HG03139 (cell line): ENCODE measurements at regions not wholly inside any gene's neighbourhood (a gene's known extent, or its start where the extent isn't known, plus 50 kb on each side); places are given as distances from the start of the nearest gene placed in this dataset.
"Not testable (repeated sequence)": the region's sequence is repeated elsewhere in the genome, so short reads cannot be mapped to it uniquely, and the experiment has no call there.

ENCODE experiments used
- ATAC-seq: cut with Tn5 transposase; IDR thresholded peaks from one replicate; pipeline ENCODE4 v1.9.1; 2021; ENCODE audit not compliant: unreplicated experiment

DNA sequence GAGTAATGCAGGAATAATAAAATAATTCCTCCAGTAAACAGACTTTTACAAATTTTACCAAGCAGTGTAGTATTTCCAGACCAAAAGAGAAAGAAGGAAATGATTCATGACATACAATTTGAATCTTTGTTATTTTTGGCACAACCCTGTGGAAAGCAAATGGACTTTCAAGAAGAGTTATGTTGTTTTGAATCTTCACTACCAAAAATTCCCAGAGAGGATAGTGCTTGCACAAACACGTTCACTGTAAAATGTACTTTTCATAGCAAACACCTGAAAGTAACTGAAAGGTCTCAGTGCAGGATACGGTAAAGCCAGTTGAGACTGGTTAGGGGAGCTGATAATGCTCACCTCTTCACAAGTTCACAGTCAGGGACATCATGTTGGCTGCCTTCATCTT is 107.1 kb downstream of the USP22 start:
- ATAC-seq, result no peak

GRCh38 chr17:20938244-20938643 is 104.6 kb downstream of the USP22 start:
- ATAC-seq, result no peak

- ATAC-seq, result no peak
Observed at GRCh38 chr17:20938988-20939615, 103.7 kb downstream of the USP22 start.

- no peak for ATAC-seq
Observed at GRCh38 chr17:20941872-20942271, 100.9 kb downstream of the USP22 start.

DNA sequence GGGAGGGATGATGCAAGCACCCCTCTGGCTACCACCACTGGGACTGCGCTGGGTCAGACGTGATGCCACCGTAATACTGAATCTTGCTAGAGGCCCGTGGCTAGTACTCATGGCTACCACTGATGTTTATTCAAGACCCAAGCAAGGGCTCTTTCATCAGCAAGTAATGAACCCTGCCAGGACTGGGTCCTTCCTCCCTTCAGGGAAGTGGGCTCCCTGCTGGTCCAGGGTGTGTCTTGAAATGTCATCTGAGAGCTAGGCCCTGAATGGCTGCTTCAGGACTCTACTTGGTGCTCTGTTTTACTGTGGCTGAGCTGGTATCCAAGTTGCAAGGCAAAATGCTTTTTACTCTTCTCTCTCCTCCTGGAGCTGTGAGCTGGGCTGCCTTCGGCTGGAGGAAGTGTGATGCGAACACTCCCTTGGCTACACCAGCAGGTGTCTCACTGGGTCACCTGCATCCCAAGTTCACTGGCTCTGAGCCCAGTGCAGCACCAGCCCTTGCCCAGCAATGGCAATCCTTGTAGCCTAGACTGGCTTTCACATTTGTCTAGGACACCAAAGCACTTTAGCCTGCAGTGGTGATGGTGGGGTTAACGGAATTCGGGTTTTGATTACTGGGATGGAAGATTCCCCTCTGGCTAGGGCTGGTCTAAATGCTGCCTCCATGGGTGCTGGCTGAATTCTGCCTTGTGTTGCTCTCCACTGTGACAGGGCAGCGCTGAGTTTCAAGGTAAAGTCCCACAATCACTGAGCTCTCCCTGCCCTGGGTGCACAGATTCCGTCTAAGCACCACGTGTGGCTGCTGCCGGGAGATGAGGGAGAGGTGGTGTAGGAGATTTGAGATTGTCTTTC is 98.6 kb downstream of the USP22 start:
- no peak for ATAC-seq

GRCh38 chr17:20947708-20948107 is 95.1 kb downstream of the USP22 start:
- not testable (repeated sequence) for ATAC-seq

GRCh38 chr17:20948984-20949777 is 93.6 kb downstream of the USP22 start:
- ATAC-seq, result no peak
